Esophagus muscularis mucosa (tissue), 3 donors: ENCODE measurements at regions not wholly inside any gene's neighbourhood (a gene's known extent, or its start where the extent isn't known, plus 50 kb on each side); places are given as distances from the start of the nearest gene placed in this dataset.

Source experiments
- CTCF ChIP-seq, 3 experiments: fragments of 200-600 bp in 2 of 3; fragments of 450-650 bp in 1 of 3; sonication (generic) in 2 of 3; IDR thresholded peaks; one replicate each; pipeline ENCODE4 v1.5.1; 2017 to 2019; ENCODE audit warnings: antibody characterized with exemption in 3 of 3, mild to moderate bottlenecking in 2 of 3, moderate library complexity in 1 of 3
- POLR2A ChIP-seq: fragments of 450-650 bp; IDR thresholded peaks from one replicate; pipeline ENCODE4 v1.6.1; 2017; ENCODE audit warnings: antibody characterized with exemption, moderate library complexity, mild to moderate bottlenecking, low read depth
- POLR2AphosphoS5 ChIP-seq, 2 donors: sonication (generic); formaldehyde crosslinking; IDR thresholded peaks; one replicate each; pipeline ENCODE4 v1.6.1; 2017; ENCODE audit warnings: antibody characterized with exemption in 2 of 2

GRCh38 chr7:155371331-155371883, 73.7 kb downstream of the INSIG1 start:
- no peak for TF ChIP-seq CTCF (IDR thresholded peaks at IDR 0.05)
- TF ChIP-seq POLR2A: no peak
- TF ChIP-seq POLR2AphosphoS5 (IDR thresholded peaks at IDR 0.05): no peak
